OCI-LY1 (cell line): ENCODE measurements at regions not wholly inside any gene's neighbourhood (a gene's known extent, or its start where the extent isn't known, plus 50 kb on each side); places are given as distances from the start of the nearest gene placed in this dataset.

ENCODE experiments used
- CTCF ChIP-seq: fragments of 200-600 bp; sonication (generic), shearing (Covaris generic); IDR thresholded peaks from 2 replicates; pipeline ENCODE4 v1.5.1; 2017; ENCODE audit warnings: mild to moderate bottlenecking, antibody characterized with exemption, low read length, moderate library complexity, mixed read lengths
- EZH2 ChIP-seq: fragments of 200-600 bp; sonication (generic), shearing (Covaris generic); IDR thresholded peaks from 2 replicates; pipeline ENCODE4 v1.8.0; 2017; ENCODE audit warnings: borderline replicate concordance, mixed run types, mild to moderate bottlenecking, antibody characterized with exemption, low read length, moderate library complexity, mixed read lengths

- TF ChIP-seq CTCF (no peak), EZH2 (no peak)
These were observed 364.9 kb downstream of the SHANK2 start for GRCh38 chr11:70887542-70887827.
